ENCODE measurements at regions not wholly inside any gene's neighbourhood (a gene's known extent, or its start where the extent isn't known, plus 50 kb on each side); places are given as distances from the start of the nearest gene placed in this dataset.

DNA sequence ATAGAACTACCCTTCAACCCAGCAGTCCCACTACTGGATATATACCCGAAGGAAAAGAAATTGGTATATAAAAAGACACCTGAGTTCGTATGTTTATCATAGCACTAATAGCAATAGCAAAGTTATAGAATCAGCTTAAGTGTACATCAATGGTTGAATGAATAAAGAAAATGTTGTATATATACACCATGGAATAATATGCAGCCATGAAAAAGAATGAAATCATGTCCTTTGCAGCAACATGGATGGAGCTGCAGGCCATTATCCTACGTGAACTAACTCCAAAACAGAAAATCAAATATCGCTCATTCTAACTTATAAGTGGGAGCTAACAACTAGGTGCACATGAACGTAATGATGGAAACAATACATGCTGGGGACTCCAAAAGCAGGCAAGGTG, 143.5 kb upstream of the GK2 start:
- Histone ChIP-seq H3K4me3 (ENCODE audit: low read depth in 2 of 2, low read length in 1 of 2) (no peak overlapping the region), H3K79me2 (ENCODE audit: insufficient read depth) (no peaks in the 10 kb centered on the region), H3K9me3 (no peaks in the 10 kb centered on the region), H3K9ac (no peak overlapping the region), H4K20me1 (ENCODE audit: insufficient read depth) (no peaks in the 10 kb centered on the region), H3K27me3 (ENCODE audit: insufficient read depth) (no peaks in the 10 kb centered on the region), H3K9me2 (no peaks in the 10 kb centered on the region), H3K4me1 (ENCODE audit: control insufficient read depth in 1 of 2, insufficient read depth in 2 of 2, low read depth in 1 of 2, low read length in 1 of 2) (no peaks in the 10 kb centered on the region), H3F3A (replicated peaks; ENCODE audit: insufficient read depth) (no peaks in the 10 kb centered on the region), H3K4me2 (no peak overlapping the region), H3K36me3 (replicated peaks in 1 of 2; ENCODE audit: control insufficient read depth in 1 of 2, insufficient read depth in 2 of 2, low read length in 1 of 2) (no peaks in the 10 kb centered on the region), H3K27ac (ENCODE audit: low read depth in 2 of 2, low read length in 1 of 2) (no peak overlapping the region), H2AFZ (ENCODE audit: low read depth) (no peak overlapping the region)
- DNase-seq: no peak
- 36% methylated on average over 5 of the region's 5 CpGs for WGBS (ENCODE audit: low lambda C conversion rate)
- TF ChIP-seq FOXJ3 (CRISPR knock-in tag; IDR thresholded peaks at IDR 0.05) (no peak), GABPA (IDR thresholded peaks at IDR 0.05; ENCODE audit: low read depth) (no peak), RCOR1 (IDR thresholded peaks at IDR 0.05; ENCODE audit: low read length) (no peak), RXRA (IDR thresholded peaks at IDR 0.05; ENCODE audit: borderline replicate concordance, low read depth) (no peak), GATA2 (CRISPR knock-in tag; IDR thresholded peaks at IDR 0.05) (no peak), TCF12 (IDR thresholded peaks at IDR 0.05) (no peak), EZH2phosphoT487 (IDR thresholded peaks at IDR 0.05; ENCODE audit: borderline replicate concordance, low read depth) (no peak), MXI1 (IDR thresholded peaks at IDR 0.05; ENCODE audit: low read depth, low read length) (no peak), CHD2 (IDR thresholded peaks at IDR 0.05; ENCODE audit: low read length, partially characterized antibody) (no peak), SIN3A (IDR thresholded peaks at IDR 0.05; ENCODE audit: borderline replicate concordance, low read depth, low read length) (no peak), JUND (IDR thresholded peaks at IDR 0.05) (no peak), FOXM1 (IDR thresholded peaks at IDR 0.05; ENCODE audit: low read depth) (no peak), RAD21 (IDR thresholded peaks at IDR 0.05; ENCODE audit: low read length) (no peak)
- TF ChIP-seq, protein P1, sequence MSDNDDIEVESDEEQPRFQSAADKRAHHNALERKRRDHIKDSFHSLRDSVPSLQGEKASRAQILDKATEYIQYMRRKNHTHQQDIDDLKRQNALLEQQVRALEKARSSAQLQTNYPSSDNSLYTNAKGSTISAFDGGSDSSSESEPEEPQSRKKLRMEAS (IDR thresholded peaks at IDR 0.05; ENCODE audit: low read depth): no peak
- POLR2A ChIA-PET: no interaction called here
- CTCF ChIA-PET: interaction anchor here (1.8 kb wide), 1 partner anchor 25 kb away, joined by 5 read pairs; no protein-coding TSS in a partner anchor

DNA sequence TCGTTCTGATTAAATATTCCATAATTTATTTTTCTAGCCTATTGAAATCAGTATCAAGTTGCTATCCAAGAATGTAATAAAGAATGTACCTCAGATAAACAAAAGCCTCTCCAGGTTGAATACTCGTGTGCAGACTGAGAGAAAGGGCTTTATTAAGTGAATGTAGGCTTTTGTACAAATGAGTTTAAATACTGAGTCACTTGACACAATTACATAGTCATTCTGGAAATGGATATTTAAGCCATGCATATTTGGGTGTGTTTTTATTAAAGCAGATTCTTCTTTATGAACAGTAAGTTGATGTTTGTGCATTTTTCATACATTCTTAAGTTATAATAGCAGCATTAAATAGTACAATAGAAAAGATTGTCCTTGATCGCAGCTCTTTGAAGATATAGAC, 139.8 kb upstream of the GK2 start:
- Histone ChIP-seq H3F3A (replicated peaks; ENCODE audit: insufficient read depth) (no peaks in the 10 kb centered on the region), H3K4me1 (ENCODE audit: control insufficient read depth in 1 of 2, insufficient read depth in 2 of 2, low read depth in 1 of 2, low read length in 1 of 2) (no peaks in the 10 kb centered on the region), H3K9me3 (no peaks in the 10 kb centered on the region), H2AFZ (ENCODE audit: low read depth) (no peak overlapping the region), H3K9ac (no peak overlapping the region), H3K79me2 (ENCODE audit: insufficient read depth) (no peaks in the 10 kb centered on the region), H3K27ac (ENCODE audit: low read depth in 2 of 2, low read length in 1 of 2) (no peak overlapping the region), H3K27me3 (ENCODE audit: insufficient read depth) (no peaks in the 10 kb centered on the region), H4K20me1 (ENCODE audit: insufficient read depth) (no peaks in the 10 kb centered on the region), H3K4me3 (ENCODE audit: low read depth in 2 of 2, low read length in 1 of 2) (no peak overlapping the region), H3K4me2 (no peak overlapping the region), H3K9me2 (no peaks in the 10 kb centered on the region), H3K36me3 (replicated peaks in 1 of 2; ENCODE audit: control insufficient read depth in 1 of 2, insufficient read depth in 2 of 2, low read length in 1 of 2) (no peaks in the 10 kb centered on the region)
- no peak for DNase-seq
- ChIA-PET POLR2A (no interaction called here), CTCF (interaction anchor here (1.1 kb wide), 1 partner anchor 28 kb away, joined by 4 read pairs; no protein-coding TSS in a partner anchor)
- 22% methylated on average over 3 of the region's 3 CpGs for whole genome bisulfite sequencing (ENCODE audit: low lambda C conversion rate)
- TF ChIP-seq TCF12 (IDR thresholded peaks at IDR 0.05) (no peak), SIN3A (IDR thresholded peaks at IDR 0.05; ENCODE audit: borderline replicate concordance, low read depth, low read length) (no peak), PBX3 (IDR thresholded peaks at IDR 0.05) (no peak), NRF1 (IDR thresholded peaks at IDR 0.05; ENCODE audit: low read depth, low read length) (no peak), JUND (IDR thresholded peaks at IDR 0.05) (no peak), ZBTB33 (IDR thresholded peaks at IDR 0.05; ENCODE audit: borderline replicate concordance, low read depth) (no peak), RCOR1 (IDR thresholded peaks at IDR 0.05; ENCODE audit: low read length) (no peak), RAD21 (IDR thresholded peaks at IDR 0.05; ENCODE audit: low read length) (no peak), CHD2 (IDR thresholded peaks at IDR 0.05; ENCODE audit: low read length, partially characterized antibody) (no peak)
- TF ChIP-seq, protein P2, sequence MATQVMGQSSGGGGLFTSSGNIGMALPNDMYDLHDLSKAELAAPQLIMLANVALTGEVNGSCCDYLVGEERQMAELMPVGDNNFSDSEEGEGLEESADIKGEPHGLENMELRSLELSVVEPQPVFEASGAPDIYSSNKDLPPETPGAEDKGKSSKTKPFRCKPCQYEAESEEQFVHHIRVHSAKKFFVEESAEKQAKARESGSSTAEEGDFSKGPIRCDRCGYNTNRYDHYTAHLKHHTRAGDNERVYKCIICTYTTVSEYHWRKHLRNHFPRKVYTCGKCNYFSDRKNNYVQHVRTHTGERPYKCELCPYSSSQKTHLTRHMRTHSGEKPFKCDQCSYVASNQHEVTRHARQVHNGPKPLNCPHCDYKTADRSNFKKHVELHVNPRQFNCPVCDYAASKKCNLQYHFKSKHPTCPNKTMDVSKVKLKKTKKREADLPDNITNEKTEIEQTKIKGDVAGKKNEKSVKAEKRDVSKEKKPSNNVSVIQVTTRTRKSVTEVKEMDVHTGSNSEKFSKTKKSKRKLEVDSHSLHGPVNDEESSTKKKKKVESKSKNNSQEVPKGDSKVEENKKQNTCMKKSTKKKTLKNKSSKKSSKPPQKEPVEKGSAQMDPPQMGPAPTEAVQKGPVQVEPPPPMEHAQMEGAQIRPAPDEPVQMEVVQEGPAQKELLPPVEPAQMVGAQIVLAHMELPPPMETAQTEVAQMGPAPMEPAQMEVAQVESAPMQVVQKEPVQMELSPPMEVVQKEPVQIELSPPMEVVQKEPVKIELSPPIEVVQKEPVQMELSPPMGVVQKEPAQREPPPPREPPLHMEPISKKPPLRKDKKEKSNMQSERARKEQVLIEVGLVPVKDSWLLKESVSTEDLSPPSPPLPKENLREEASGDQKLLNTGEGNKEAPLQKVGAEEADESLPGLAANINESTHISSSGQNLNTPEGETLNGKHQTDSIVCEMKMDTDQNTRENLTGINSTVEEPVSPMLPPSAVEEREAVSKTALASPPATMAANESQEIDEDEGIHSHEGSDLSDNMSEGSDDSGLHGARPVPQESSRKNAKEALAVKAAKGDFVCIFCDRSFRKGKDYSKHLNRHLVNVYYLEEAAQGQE (IDR thresholded peaks at IDR 0.05; ENCODE audit: low read depth, low read length): no peak
- TF ChIP-seq, protein P3, sequence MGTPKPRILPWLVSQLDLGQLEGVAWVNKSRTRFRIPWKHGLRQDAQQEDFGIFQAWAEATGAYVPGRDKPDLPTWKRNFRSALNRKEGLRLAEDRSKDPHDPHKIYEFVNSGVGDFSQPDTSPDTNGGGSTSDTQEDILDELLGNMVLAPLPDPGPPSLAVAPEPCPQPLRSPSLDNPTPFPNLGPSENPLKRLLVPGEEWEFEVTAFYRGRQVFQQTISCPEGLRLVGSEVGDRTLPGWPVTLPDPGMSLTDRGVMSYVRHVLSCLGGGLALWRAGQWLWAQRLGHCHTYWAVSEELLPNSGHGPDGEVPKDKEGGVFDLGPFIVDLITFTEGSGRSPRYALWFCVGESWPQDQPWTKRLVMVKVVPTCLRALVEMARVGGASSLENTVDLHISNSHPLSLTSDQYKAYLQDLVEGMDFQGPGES (IDR thresholded peaks at IDR 0.05; ENCODE audit: low read depth, low read length): no peak

Measured in SK-N-SH (cell line).